Suprapubic skin (tissue), 4 donors: ENCODE measurements at regions not wholly inside any gene's neighbourhood (a gene's known extent, or its start where the extent isn't known, plus 50 kb on each side); places are given as distances from the start of the nearest gene placed in this dataset.

Experiments
- CTCF ChIP-seq, 2 donors: fragments of 200-600 bp in 1 of 2; fragments of 450-650 bp in 1 of 2; sonication (generic) in 1 of 2; IDR thresholded peaks; one replicate each; pipeline ENCODE4 v1.5.1; 2016 to 2019; ENCODE audit warnings: antibody characterized with exemption in 2 of 2, mild to moderate bottlenecking in 1 of 2, moderate library complexity in 1 of 2
- POLR2A ChIP-seq, 2 donors: fragments of 450-650 bp; IDR thresholded peaks; one replicate each; pipeline ENCODE4 v1.6.1; 2017; ENCODE audit warnings: antibody characterized with exemption in 2 of 2, mild to moderate bottlenecking in 2 of 2, moderate library complexity in 2 of 2
- POLR2AphosphoS5 ChIP-seq, 3 donors: sonication (generic); formaldehyde crosslinking; IDR thresholded peaks; one replicate each; pipeline ENCODE4 v1.6.1; 2017; ENCODE audit warnings: antibody characterized with exemption in 3 of 3

- TF ChIP-seq CTCF (IDR thresholded peaks at IDR 0.05) (no peak), POLR2A (IDR thresholded peaks at IDR 0.05) (no peak), POLR2AphosphoS5 (IDR thresholded peaks at IDR 0.05) (no peak)
These were observed 1264.2 kb downstream of the OTOL1 start for GRCh38 chr3:162760789-162761188.
